Fibroblast of skin of right quadriceps (primary cell): ENCODE measurements at regions not wholly inside any gene's neighbourhood (a gene's known extent, or its start where the extent isn't known, plus 50 kb on each side); places are given as distances from the start of the nearest gene placed in this dataset.

ENCODE experiments used
- DNase-seq: peaks from one replicate; pipeline ENCODE4 v3.0.0-alpha.2; 2013

- DNase-seq, result peak; percentile 96
Observed at GRCh38 chr4:56757821-56758411, 63.6 kb downstream of the SPINK2 start.

- peak; percentile 83 for DNase-seq
Observed at GRCh38 chr4:56757261-56757746, 64.2 kb downstream of the SPINK2 start.

DNA sequence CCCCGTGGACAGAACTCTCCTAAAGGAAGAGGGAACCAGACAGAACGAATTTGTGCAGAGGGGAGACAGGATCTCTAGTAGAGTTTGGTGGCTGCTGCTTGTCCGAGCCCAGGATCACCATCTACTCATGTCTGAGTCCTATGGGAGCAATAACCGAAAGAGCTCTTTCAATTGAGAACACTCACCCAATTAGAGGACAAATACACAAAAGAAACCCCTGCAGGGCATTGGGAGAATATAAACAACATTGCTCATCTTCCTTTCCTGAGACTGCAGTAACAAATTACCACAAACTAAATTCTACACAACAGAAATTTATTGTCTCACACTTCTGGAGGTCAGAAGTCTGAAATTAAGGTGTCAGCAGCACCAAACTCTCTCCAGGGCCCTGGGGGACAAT lies 65.6 kb downstream of the SPINK2 start:
- peak; percentile 29 for DNase-seq

DNA sequence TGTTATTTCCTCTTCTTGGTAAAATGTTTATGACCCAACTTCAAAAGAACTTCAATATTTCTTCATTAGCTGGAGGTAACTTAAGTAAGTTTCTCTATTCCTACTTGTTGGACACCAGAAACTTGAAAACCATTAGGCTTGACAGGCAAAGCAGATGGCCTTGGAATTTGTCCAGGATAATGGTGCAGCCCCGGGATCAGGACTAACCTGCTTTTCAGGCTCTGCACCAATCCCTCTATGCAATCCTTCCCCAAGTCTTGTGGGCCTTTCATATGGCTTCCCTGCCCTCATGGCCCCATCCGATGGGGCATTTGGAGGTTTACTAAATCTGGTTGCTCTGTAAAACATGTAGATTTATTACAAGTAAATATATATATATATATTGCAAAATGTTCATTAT lies 68.5 kb downstream of the SPINK2 start:
- no peak for DNase-seq

GRCh38 chr4:56750231-56750630 lies 69.1 kb upstream of the HOPX start:
- DNase-seq, result no peak

GRCh38 chr4:56748271-56748670 lies 67.2 kb upstream of the HOPX start:
- no peak for DNase-seq

- no peak for DNase-seq
Observed at GRCh38 chr4:56746639-56747038, 65.5 kb upstream of the HOPX start.

GRCh38 chr4:56745042-56745441 lies 63.9 kb upstream of the HOPX start:
- no peak for DNase-seq

- DNase-seq, result no peak
Observed at GRCh38 chr4:56744030-56744429, 62.9 kb upstream of the HOPX start.

DNA sequence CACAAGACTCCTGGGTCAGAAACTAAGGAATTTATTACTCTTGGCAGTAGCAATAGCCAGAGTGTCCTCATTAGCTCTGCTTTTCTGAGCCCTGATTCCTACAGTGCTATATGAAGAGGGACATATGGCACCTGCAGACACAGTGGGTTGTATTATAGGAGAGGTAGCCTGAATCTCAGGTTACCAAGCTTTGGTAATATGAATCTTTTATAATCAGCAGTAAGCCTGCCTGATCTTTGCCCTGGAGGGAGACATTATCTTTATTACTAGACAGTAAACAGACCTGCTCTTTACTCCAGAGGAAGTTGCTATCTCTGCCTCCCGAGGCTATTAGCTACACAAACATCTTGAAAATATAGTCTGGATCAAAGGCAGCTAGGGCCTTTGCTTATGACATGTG lies 62.5 kb upstream of the HOPX start:
- no peak for DNase-seq

- peak; percentile 35 for DNase-seq
Observed at GRCh38 chr4:56742080-56742871, 61.2 kb upstream of the HOPX start.

DNA sequence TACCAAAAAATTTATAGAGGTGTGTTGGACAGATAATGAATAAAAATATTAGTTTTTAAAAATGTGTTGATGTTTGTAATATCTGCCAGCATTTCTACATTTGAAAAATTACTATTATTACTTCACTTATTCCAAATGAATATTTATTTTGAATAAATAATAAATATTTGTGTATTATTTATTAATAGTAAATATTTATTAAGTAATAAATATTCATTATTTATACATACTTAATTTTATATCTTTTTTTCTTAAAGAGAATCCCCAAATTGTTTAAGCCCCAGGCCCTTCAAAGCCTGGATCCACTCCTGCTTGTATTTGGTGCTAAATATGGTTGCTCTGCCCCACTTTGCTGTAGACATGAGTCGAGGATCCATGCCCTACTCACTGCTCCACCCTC lies 60.5 kb upstream of the HOPX start:
- DNase-seq, result no peak

DNA sequence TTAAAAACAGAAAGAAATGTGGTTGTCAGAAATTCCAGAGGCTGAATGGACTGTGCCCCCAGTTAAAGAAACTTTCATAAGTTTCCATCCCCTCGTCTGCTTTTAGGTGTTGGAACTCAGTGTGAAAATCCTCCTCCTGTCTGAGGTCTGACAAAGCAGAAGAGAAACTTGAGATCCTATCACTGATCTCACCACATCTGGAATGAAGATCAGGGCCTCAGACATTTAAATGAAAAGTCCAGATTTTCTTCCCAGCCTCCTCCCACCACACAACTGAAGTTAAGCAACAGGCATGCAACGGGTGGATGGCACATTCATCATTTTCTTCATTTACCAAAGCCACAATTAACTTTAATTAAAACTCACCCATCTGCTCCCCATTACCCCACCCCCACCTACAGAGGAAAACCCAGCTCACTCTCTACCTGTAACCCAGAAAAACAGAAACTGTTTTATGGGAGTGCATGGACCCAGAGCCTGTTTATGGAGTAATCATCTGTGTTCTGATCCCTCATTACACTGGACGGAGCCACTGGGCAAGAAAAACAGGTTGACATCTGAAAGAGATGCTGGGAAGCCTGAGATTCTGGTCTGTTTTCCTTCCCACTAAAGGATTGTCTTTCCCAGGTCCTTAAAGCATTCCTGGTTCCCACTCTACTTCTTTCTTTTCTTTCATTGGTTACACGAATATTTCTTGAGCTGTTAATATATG lies 58.1 kb upstream of the HOPX start:
- DNase-seq, result peak; percentile 37

DNA sequence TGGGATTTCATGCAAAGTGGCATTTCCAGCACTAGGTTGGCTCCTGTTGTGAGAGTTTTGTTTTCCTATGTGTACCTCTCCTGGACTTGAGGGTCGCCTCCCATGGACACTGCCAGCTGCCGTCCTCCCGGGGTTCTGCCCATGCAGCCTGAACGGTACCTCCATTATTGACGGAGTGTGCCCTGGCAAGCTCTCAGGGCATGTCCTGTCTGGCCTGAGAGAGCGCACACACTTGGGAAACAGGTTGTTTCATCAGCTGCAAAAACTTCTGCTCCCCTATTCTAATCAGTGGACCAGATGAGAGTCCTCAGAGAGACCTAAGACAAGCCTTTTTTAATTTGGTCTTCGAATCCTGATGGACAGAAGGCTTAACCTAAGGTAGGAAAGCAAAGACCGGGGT lies 56.6 kb upstream of the HOPX start:
- no peak for DNase-seq

DNA sequence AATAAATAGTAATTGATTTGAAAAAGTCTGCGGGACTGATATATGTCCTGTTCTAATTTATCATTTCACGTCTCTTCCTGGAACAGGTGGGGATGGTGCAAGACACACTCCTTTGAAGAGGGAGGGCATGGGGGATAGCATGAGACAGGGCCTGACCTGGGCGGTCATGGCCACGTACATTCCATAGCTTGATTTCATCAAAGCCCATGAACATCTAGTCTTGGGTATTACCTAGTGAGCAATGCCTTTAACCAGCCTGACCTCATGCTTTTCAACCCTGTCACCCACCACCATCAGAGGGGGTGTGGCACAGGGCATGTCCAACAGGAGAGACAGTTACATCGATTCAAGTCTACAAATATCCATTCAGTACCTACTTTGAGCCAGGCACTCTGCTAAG lies 52.3 kb upstream of the HOPX start:
- no peak for DNase-seq

GRCh38 chr4:56732301-56732700 lies 51.2 kb upstream of the HOPX start:
- DNase-seq, result no peak

DNA sequence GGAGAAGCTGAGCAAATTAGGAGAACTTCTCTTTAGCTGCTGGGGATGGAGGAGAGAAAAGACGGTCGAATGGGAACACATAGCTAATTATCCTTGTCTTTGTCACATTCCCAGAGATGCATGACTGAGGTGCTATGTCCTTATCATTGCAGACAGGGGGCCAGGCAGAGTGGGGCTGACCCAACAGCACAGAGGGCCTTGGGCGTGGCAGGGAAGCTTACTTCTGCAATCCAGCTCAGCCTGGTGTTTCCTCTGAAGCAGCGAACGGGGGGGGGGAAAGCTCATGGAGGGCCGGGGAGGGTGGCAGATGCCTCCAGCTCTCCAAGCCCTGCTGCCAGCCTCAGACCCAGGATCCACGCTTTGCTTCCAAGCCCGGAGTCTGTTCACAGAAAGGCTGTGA lies 50.8 kb upstream of the HOPX start:
- no peak for DNase-seq
